Mammary epithelial cell (primary cell): ENCODE measurements at regions not wholly inside any gene's neighbourhood (a gene's known extent, or its start where the extent isn't known, plus 50 kb on each side); places are given as distances from the start of the nearest gene placed in this dataset.

Source experiments
- CTCF ChIP-seq, 2 donors: IDR thresholded peaks in 1 of 2; conservative IDR thresholded peaks in 1 of 2; 2 replicates each; pipeline ENCODE4 v1.5.1; 2011 to 2012; ENCODE audit warnings: inconsistent platforms in 2 of 2, low read length in 2 of 2, mild to moderate bottlenecking in 2 of 2, control low read depth in 1 of 2, low read depth in 1 of 2; ENCODE audit not compliant: insufficient read depth in 1 of 2; ENCODE audit errors: extremely low read depth in 1 of 2
- EZH2 ChIP-seq: IDR thresholded peaks from 2 replicates; pipeline ENCODE4 v1.6.1; 2012; ENCODE audit warnings: low read length, inconsistent platforms, borderline replicate concordance

GRCh38 chr9:124099860-124100259 is 88.3 kb downstream of the LHX2 start:
- no peak for TF ChIP-seq CTCF (conservative IDR thresholded peaks at IDR 0.05 in 1 of 2, IDR thresholded peaks at IDR 0.05 in 1 of 2; ENCODE audit: extremely low read depth in 1 of 2, insufficient read depth in 1 of 2, low read depth in 1 of 2, low read length in 2 of 2)
- TF ChIP-seq EZH2 = no peak
